ENCODE measurements at regions not wholly inside any gene's neighbourhood (a gene's known extent, or its start where the extent isn't known, plus 50 kb on each side); places are given as distances from the start of the nearest gene placed in this dataset.

- DNase-seq = no peak
These were observed 449.1 kb downstream of the PSAT1 start for GRCh38 chr9:78746010-78746409.

- DNase-seq = no peak
These were observed 456.1 kb downstream of the PSAT1 start for GRCh38 chr9:78753039-78753438.

GRCh38 chr9:78756813-78757510 lies 460.0 kb downstream of the PSAT1 start:
- DNase-seq = no peak

GRCh38 chr9:78763424-78763823 lies 466.5 kb downstream of the PSAT1 start:
- no peak for DNase-seq

GRCh38 chr9:78765861-78766260 lies 468.9 kb downstream of the PSAT1 start:
- no peak for DNase-seq

- no peak for DNase-seq
These were observed 470.6 kb downstream of the PSAT1 start for GRCh38 chr9:78767490-78767889.

GRCh38 chr9:78769690-78770089 lies 472.8 kb downstream of the PSAT1 start:
- DNase-seq = no peak

- no peak for DNase-seq
These were observed 478.3 kb downstream of the PSAT1 start for GRCh38 chr9:78775211-78775610.

- no peak for DNase-seq
These were observed 478.9 kb downstream of the PSAT1 start for GRCh38 chr9:78775696-78776295.

GRCh38 chr9:78777747-78778146 lies 480.8 kb downstream of the PSAT1 start:
- DNase-seq = no peak

GRCh38 chr9:78778318-78778717 lies 481.4 kb downstream of the PSAT1 start:
- DNase-seq = no peak

GRCh38 chr9:78778861-78779374 lies 482.0 kb downstream of the PSAT1 start:
- DNase-seq = no peak

GRCh38 chr9:78781681-78782080 lies 484.8 kb downstream of the PSAT1 start:
- DNase-seq = no peak

GRCh38 chr9:78782234-78782633 lies 485.3 kb downstream of the PSAT1 start:
- no peak for DNase-seq

- DNase-seq = no peak
These were observed 485.9 kb downstream of the PSAT1 start for GRCh38 chr9:78782858-78783257.

GRCh38 chr9:78783743-78784142 lies 486.8 kb downstream of the PSAT1 start:
- DNase-seq = no peak

- no peak for DNase-seq
These were observed 489.9 kb downstream of the PSAT1 start for GRCh38 chr9:78786794-78787193.

- DNase-seq = no peak
These were observed 491.2 kb downstream of the PSAT1 start for GRCh38 chr9:78788101-78788500.

GRCh38 chr9:78791779-78792178 lies 494.9 kb downstream of the PSAT1 start:
- DNase-seq = no peak

- no peak for DNase-seq
These were observed 495.8 kb downstream of the PSAT1 start for GRCh38 chr9:78792745-78793144.

- no peak for DNase-seq
These were observed 508.8 kb downstream of the PSAT1 start for GRCh38 chr9:78805771-78806170.

GRCh38 chr9:78806492-78807160 lies 509.7 kb downstream of the PSAT1 start:
- no peak for DNase-seq

- no peak for DNase-seq
These were observed 510.4 kb downstream of the PSAT1 start for GRCh38 chr9:78807286-78807685.

- DNase-seq = no peak
These were observed 511.1 kb downstream of the PSAT1 start for GRCh38 chr9:78808048-78808447.
